ENCODE measurements at regions not wholly inside any gene's neighbourhood (a gene's known extent, or its start where the extent isn't known, plus 50 kb on each side); places are given as distances from the start of the nearest gene placed in this dataset.

DNA sequence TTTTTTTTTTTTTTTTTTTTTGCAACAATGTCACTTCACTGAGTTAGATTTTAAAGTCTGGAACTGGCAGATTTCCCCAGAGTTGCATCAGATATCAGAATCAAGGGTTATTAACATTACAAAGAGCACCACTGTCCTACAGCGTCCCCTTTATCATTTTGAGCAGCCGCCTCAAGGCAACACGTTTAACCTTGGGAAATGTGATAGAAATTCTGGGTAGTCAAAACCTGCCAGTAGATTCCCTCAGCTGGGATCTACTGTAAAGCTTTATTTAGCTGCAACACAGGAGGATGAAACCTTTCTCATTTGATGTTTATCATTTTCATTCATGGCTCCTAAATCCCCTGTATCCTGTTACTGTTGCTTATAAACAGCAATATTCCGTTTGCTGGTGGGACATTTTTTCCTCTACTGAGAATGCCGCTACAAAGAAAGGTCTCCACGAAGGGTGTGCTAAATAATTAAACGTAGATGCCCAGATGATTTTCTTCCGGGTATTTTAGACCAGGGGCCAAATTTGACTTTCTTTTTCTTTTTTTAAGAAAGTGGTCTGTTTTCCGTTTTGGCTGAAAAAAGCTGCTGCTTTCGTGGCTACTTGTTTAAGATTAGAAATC, 436.1 kb upstream of the GOT2 start:
- no peak for DNase-seq (ENCODE audit: low read depth)

DNA sequence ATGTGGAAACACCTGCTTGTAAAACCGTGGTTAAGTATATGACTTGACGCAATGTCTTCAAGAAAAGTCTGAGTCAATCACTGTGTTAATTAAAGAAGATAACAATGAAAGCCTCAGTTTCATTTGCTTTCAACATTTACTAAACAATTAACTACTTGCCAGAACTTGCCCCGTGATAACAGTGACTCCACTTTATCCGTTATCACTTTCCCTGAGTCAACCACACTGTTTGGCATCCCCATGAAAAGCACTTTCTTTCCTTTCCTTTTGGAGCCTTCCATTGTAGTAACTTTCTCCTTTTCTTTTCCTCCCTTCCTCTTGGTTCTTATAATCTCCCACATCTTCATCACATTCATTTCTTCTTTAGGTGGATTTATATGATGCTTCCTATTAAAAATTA, 435.1 kb upstream of the GOT2 start:
- no peak for DNase-seq (ENCODE audit: low read depth)

GRCh38 chr16:59168461-59169114, 434.5 kb upstream of the GOT2 start:
- no peak for DNase-seq (ENCODE audit: low read depth)

- peak; percentile 1 for DNase-seq (ENCODE audit: low read depth)
Measured at GRCh38 chr16:59164461-59164860, 430.3 kb upstream of the GOT2 start.

DNA sequence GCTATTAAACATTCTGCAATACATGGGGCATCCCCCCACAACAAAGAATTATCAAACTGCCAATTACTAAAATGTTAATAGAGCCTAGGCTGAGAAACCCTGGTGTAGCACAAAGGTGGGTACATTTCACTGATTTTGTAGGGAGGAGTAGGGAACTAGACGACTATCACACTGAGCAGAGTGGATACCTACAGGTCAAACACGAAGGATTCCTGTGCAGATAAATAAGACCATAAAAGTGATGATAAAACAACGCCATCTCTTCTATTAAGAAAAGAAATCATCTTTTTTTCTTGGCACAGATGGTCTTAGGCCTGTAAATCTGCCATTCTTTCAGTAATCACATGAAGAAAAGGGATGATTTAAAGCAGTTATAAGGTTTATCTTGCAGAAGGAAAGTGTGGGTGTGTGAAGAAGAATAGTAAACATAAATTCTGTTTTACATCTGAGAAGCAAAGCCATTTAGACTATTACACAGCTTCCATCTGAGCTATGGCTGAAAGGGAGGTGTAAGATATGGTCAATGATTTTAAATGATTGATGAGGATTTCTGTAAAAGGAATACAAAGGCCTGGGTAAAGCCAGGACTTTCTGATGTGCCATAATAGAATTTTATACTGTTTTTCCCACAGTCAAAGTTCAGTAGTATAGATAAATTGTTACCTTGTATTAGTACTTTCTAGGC, 429.4 kb upstream of the GOT2 start:
- no peak for DNase-seq (ENCODE audit: low read depth)

DNA sequence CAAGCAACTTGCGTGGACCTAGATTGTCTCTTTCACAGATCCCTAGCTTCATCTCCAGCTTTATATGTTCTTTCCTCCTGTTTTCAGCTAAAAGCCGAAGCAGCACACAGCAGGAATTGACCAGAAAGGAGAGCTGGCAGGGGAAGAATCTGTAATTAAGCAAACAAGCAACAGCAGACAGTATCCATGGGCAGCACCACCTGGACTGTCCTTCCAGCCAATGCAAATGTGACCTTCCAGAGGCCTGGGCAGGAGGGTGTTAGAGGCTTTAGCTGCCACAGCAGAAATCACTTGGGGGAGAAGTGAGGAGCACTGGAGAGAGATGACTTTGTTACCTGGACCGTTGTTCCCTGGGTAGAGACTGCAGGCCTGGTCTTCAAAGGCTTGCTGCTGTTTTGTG, 427.6 kb upstream of the GOT2 start:
- no peak for DNase-seq (ENCODE audit: low read depth)

- no peak for DNase-seq (ENCODE audit: low read depth)
Measured at GRCh38 chr16:59154295-59154694, 420.2 kb upstream of the GOT2 start.

GRCh38 chr16:59148769-59149155, 414.6 kb upstream of the GOT2 start:
- DNase-seq (ENCODE audit: low read depth): peak; percentile 17

- DNase-seq (ENCODE audit: low read depth): no peak
Measured at GRCh38 chr16:59148056-59148768, 414.1 kb upstream of the GOT2 start.

DNA sequence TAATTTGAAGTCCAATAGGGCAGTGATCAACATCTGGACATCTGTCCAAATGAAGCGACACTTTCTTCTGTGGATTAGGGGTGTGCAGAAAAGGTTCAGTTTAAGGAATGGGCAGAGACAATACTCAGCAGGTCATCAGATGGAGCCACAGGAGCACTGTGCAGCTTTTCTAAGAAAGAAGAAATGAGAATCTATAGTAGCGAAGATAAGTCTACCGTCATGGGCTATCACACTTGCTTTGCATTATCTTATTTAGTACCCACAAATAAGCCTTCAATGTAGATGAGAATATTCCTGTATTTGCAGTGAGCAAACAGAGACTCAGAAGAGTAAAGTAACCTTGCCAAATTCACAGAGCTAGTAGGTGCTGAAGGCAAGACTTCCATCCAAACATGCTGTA, 412.0 kb upstream of the GOT2 start:
- no peak for DNase-seq (ENCODE audit: low read depth)

- no peak for DNase-seq (ENCODE audit: low read depth)
Measured at GRCh38 chr16:59144841-59145240, 410.7 kb upstream of the GOT2 start.

DNA sequence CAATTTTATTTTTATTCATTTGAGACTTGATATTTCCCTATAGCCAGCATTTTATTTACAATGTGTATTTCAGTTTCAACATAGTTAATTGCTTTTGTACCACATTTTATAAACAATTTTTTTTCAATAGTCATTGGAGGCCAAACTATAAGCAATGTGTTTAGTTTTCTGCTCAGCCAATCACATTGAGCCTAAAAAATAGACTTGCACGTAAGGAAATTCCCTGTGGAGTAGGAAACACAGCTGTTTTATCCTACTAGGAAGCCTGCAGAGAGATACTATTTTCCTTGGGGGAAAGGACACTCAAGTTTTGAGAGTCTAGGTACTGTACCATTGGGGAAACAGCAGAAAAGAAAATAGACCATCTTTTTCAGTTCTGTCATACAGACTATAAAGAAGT, 410.2 kb upstream of the GOT2 start:
- DNase-seq (ENCODE audit: low read depth): no peak

DNA sequence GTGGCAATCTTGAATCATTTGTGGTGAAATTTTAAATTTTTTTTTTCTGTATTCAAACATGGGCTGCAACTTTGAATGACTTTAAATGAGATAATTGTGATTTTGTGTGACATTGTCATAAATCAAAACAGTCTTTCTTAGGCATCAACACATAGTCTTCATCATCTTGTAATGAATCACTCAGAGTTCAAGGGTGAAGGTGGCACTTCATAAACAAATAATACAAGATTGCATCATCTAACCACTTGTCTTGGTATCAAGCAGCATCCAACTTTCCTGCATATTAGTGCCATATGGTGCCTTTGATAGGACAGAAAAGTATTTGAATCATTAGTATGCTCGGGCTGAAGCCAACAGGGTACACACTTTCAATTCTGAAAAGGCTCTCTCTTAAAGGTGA, 392.4 kb upstream of the GOT2 start:
- DNase-seq (ENCODE audit: low read depth): no peak

DNA sequence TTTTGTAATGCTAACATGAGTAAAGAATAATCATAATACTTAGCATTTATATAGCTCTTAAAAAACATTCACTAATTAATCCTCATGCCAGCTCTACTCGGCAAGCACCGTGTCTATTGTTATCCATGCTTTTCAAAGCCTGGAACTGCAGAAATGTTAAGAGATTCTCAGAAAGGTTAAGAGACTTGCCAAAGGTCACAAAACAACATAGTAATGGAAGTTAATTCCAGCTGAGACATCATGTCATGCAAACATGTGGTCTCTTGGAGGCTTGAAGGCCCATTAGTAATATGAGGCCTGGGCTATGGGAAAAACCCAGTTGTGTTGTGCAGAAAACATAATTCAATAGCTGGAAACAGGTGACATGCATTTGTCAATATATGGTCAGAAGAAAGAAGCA, 389.9 kb upstream of the GOT2 start:
- DNase-seq (ENCODE audit: low read depth): no peak

GRCh38 chr16:59123479-59123878, 389.4 kb upstream of the GOT2 start:
- no peak for DNase-seq (ENCODE audit: low read depth)

DNA sequence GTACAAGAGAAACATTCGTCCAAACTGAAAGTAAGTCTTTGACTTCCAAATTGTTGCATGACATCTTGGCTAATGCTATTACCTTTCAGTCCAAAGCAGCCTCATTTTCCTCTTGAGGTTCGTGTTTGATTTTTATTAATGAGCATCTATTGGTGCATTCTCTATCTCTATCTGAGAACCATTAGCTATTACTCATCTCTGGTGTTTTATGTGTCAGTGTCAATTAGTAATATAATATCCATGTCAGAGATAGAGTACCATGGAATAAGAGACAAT, 388.1 kb upstream of the GOT2 start:
- no peak for DNase-seq (ENCODE audit: low read depth)

GRCh38 chr16:59121411-59122261, 387.5 kb upstream of the GOT2 start:
- no peak for DNase-seq (ENCODE audit: low read depth)

- DNase-seq (ENCODE audit: low read depth): no peak
Measured at GRCh38 chr16:59116744-59117143, 382.6 kb upstream of the GOT2 start.

- DNase-seq (ENCODE audit: low read depth): no peak
Measured at GRCh38 chr16:59114790-59115189, 380.7 kb upstream of the GOT2 start.

- no peak for DNase-seq (ENCODE audit: low read depth)
Measured at GRCh38 chr16:59113004-59113670, 379.0 kb upstream of the GOT2 start.

GRCh38 chr16:59111280-59111679, 377.2 kb upstream of the GOT2 start:
- DNase-seq (ENCODE audit: low read depth): no peak

DNA sequence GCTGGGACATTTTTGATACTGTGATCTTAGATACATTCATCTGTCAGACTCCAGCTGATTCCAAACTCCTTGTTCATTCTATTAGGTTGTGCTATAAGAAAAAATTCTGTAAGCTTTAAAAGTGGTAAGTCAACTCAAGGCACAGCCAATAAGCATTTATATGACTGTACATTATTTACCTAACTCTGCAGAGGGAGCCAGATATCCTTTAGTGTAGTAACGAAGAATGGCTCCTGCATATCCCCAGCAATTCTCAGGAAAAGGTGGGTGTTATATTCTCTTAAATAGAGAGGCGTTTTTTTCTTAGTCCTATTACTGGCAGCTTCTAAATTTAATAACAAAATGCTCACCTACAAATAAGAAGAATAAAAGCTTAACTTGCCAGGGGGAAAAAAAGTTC, 374.3 kb upstream of the GOT2 start:
- no peak for DNase-seq (ENCODE audit: low read depth)

Data from iris pigment epithelial cell (primary cell).